Ureter (tissue), 1 donor: ENCODE measurements at regions not wholly inside any gene's neighbourhood (a gene's known extent, or its start where the extent isn't known, plus 50 kb on each side); places are given as distances from the start of the nearest gene placed in this dataset.
"Not testable (repeated sequence)": the region's sequence is repeated elsewhere in the genome, so short reads cannot be mapped to it uniquely, and the experiment has no call there.

Experiments
- DNase-seq: peaks from one replicate; pipeline ENCODE4 v3.0.0-alpha.2; 2020; ENCODE audit warnings: low spot score
- donor health status: DM: yes; HTN: yes; CAD: no.

DNA sequence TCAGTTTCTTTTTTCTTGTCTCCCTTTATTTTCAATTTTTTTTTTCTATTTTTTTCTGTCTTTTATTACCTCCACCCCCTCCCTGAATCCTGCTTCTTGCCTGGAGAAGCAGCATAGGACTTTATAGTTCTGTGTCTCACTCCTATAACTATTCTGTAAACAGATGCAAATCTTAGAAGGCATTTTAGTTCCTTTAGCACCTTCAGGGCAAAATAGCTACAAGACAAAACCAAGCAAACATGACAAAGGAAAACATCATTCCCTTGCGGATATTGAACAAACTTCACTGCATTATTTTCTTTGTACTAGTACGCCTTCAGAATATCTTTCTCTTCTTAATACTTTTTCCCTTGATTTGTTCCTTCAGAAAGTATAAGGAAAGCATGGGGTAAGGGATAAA lies 446.2 kb upstream of the CHORDC1 start:
- no peak for DNase-seq

DNA sequence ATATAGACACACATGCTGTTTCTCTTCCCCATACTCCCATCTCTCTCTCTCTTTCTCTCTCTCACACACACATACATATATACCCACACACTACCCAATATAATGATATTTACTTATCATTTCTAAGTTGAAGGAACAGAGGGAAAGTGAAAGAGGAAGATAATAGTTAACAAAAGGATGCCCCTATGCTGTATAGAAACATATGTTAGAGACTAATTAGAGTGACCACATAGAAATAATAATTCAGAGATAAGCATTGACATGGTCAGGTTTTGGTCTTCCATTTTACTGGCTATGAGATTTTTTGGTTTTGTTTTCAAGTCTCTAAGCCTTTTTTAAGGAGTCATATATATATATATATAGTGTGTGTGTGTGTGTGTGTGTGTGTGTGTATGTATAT lies 445.7 kb upstream of the CHORDC1 start:
- DNase-seq, result no peak

DNA sequence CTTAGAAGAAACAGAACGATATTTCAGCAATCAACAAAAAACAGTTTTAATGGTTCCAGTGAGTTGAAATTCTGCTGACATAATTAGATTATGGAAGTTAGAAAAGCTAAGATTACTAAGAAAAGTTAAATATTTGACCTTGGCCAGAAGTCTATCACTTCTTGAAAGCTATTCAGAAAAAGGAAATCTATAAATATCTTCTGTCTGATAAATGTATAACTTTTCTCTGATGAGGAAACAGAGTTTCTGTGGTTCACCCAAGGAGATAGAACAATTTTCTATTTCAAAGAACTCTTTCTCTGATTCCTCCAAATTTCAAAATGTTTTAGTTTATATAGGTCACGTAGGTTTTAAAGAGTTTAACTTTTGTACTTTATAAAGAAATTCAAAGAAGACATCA lies 438.4 kb upstream of the CHORDC1 start:
- DNase-seq, result no peak

DNA sequence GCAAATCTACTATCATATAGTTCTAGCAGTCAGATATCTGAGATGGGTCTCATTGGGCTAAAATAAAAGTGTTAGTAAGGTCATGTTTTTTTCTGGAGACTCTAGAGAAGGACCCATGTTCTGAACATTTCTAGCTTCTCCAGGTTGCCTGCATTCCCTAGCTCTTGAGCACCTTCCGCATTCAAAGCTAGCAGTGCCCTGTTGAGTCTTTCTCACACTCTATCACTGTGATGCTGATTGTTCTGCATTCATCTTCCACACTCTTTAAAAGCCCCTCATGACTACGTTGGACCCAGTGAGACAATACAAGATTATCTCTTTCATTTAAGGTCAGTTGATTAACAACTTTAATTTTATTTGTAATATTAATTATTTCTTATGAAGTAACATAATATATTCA lies 433.3 kb upstream of the CHORDC1 start:
- no peak for DNase-seq

DNA sequence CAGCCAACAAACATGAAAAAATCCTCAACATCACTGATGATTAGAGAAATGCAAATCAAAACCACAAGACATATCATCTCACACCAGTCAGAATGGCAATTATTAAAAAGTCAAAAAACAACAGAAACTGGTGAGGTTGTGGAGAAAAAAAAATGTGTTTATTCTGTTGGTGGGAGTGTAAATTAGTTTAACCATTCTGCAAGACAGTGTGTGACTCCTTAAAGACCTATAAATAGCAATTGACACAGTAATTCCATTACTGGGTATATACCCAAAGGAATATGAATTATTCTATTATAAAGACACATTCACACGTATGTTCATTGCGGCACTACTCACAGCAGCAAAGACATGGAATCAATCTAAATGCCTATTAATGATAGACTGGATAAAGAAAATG lies 427.3 kb upstream of the CHORDC1 start:
- DNase-seq, result no peak

DNA sequence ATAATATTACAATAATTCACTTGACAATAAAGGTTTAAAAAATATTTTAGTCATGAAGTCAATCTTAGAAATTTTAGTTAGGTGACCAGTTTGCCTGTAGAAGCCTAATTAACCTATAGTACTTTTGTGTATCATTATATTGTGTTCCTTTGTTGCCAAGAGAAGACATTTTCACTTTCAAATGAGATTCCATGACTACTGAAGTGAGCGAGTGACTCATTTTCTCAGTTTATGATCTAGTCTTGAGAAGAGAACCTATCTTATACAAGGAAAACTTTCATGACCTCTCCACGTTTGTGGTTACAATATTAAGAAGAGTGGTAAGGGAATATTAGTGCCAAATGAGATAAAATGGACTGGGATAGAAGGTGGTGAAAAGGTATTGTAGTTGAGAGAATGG lies 423.9 kb upstream of the CHORDC1 start:
- no peak for DNase-seq

DNA sequence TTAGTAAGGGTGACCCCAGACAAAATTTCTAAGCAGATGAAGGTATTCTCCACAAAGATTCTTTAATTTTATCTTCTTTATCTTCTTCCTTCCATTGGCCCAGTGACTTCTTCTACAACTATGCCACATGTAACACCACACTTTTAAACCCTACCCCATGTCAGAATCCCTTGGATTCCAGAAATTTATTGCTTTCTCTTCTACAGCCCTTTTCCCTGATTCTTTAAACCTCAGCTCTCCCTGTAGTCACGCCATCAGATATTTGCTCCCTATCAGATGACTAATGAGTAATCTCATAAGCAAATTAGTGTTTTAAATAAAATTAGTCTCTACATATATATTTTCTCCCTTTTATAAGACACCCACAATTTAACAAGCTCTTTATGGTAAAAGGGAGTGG lies 423.4 kb upstream of the CHORDC1 start:
- no peak for DNase-seq

DNA sequence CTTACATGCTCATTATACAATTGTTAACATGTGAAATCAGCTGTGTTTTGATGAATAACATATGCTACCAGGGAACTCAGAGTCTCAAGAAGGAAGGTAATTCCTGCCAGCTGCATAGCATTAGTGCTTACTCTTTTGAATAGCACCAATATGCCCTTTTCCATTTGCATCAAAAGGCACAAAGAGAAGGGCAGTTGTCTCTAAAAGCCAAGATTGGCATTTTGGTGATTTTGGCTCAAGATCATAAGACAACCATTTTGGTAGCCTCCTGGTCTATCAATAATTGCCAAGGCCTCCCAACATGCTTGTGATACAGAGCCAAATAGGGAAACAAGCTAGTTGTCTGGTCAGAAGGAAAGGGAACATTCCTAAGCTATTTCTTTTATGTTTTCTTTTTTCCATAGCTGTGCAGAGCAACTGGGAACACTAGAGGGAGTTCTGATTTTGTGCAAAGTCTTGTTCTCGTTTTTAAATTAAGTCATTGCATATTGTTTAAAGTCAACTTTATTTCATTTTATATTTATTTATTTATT lies 416.7 kb upstream of the CHORDC1 start:
- no peak for DNase-seq

DNA sequence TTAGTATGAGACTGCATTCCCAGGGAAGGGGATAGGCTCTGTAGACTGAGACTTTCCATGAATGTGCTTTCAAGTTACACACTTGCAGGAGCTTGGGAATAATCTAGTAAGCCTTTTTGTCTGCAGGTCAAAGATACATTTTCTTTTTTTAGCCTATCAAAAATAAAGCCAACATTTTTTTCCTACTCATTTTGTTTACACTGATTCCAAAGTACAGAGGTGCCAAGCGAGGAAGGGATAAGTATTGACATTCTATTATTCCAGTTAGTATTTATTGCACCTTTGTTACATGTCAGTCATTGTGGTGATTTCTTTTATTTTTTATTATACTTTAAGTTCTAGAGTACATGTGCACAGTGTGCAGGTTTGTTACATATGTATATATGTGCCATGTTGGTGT lies 413.0 kb upstream of the CHORDC1 start:
- DNase-seq, result no peak

DNA sequence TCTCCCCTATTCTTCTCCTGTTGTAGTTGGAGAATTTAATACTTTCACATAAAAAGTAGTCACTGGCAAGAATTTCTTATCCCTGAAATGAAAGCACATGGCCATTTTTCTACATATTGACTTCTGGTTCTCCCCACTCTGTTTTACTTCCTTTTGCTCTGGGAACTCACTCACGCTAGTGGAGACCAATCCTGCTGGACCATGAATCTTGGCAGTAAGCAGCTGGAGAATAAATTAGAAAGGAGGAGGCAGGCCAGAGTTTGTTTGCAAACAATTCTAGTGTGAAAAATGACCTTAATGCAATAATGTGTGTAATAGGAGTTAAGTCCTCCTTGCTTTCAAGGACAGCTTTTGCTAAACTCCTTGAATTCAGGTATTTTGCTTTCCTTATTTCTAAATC lies 412.3 kb upstream of the CHORDC1 start:
- no peak for DNase-seq

DNA sequence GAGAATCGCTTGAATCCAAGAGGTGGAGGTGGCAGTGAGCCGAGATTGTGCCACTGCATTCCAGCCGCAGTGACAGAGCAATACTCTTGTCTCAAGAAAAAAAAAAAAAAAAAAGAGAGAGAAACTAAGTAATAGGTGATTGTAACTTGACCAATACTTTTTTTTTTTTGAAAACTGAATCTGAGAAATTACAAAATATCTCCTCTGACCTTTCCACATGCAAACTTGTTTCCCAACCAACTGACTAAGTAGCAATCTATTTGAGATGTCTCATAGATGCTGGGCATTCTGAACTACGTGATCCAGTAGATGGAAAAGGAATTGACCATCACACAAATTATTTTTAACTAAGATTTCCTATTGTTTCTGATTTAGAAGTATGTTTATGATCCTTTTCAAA lies 407.3 kb upstream of the CHORDC1 start:
- DNase-seq, result no peak

DNA sequence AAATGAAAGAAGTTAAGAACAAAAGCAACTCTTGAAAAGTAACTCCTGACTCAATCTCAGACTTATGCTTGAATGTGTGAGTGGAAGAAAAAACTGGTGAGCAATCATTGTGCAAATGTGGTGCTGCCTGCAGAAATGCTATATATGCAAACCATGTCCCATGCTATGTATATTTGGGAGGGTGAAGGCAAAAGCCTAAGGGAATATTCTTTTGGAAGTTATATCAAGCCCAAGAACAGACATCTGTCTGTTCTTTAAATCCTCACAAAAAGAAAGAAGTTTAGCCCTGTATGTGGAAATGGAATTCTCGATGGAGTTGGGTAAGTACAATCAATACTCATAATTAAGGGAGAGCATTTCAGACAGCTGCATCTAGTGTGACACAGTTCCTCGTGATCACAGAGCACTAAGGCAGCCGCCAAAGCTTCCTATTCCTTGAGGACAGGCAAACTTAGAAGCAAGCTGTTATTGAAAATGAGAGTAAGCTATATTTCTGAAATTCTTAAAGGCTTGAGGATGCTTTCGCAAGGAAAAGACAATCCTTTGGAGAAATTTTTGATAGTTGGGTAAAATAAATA lies 406.5 kb upstream of the CHORDC1 start:
- no peak for DNase-seq

DNA sequence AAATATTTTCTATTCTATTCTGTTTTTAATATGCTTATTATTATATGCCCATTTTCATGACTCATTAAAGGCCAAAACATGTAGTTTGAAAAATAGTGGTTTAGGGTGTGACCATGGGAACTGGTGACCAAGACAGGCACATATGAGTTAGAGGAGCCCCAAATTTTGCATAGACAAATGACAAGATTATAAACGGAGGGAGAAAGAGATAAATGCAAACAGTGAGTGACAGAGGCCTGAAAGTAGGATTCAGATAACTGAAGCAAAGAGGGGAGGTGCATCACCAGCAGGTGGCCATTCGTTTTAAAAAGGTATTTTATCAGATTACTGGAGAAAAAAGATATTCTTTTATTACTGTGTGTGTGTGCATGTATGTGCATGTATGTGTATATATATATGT lies 391.5 kb upstream of the CHORDC1 start:
- no peak for DNase-seq

DNA sequence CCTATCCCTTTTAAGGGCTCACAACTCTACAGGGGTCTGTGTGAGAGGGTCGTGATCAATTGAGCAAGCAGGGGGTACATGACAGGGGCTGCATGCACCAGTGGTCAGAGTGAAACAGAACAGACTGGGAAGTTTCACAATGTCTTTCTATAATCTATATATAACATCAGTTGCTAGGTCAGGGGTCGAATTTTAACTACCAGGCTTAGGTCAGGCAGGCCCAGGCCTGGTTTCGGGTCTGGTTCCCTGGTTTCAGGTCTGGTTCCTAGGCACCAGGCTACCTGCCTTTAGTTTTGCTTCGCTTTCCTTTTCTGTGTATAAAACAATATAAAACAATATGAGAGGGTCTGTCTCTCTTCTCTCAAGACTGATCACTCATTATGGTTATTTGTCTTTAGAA lies 390.2 kb upstream of the CHORDC1 start:
- not testable (repeated sequence) for DNase-seq

DNA sequence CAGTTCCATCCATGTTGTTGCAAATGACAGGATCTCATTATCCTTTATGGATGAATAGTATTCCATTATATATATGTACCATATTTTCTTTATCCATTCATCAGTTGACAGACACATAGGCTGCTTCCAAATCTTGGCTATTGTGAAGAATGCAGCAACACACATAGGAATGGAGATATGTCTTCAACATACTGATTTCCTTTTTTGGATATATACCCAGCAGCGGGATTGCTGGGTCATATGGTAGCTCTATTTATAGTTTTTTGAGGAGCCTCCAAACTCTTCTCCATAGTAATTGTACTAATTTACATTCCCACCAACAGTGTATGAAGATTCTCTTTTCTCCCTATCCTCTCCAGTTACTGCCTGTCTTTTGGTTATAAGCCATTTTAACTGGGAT lies 383.9 kb upstream of the CHORDC1 start:
- DNase-seq, result no peak

DNA sequence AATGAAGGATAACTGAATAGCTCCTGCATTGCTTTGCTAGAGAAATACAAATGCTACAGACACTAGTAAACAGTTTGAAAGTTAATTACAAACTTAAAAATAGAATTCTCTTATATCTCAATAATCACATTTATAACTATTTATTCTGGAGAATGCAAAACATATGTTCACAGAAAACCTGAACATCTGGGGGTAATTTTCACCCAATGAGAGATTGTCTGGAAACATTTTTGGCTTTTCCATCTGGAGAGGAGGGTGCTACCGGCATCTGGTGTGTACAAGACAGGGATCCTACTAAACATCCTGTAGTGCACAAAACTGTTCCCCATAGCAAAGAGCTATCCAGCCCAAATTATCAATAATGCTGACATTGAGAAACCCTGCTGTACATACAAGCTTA lies 378.4 kb upstream of the CHORDC1 start:
- DNase-seq, result no peak

DNA sequence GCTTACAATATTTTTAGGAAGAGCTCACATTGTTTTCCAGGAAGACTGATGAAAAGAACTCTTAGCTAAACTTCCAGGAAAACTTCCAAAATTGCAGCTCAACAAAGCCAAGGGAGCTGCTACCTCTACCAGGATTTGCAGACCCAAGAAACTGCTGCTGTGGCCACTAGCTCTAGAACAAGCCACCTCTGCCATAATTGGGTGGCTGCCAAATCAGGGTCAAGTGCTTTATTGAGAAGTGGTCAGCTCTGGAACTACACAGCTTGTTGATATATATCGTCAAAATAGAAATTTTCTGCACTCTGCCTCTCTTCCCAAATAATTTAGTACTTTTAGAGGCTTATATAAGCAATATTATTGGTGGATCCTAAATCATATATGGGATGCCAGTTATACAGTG lies 371.8 kb upstream of the CHORDC1 start:
- DNase-seq, result no peak

DNA sequence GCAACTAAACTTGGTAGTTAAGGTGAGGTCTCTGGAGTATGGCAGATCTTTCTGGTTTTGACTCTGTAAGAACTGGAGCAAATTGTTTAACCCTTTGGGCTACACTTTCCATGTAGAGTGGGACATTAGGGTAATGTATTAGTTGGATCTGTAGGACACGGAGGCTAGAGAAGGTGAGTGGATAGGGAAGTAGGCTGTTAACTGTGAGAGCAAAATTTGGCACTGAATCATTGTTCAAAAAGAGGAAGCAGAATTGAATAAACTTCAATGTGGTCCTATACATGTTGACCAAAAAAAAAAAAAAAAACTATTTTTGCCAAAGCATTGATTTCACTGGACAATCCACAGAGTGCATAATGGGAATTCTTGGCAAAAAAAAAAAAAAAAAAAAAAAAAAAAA lies 370.2 kb upstream of the CHORDC1 start:
- DNase-seq, result no peak

DNA sequence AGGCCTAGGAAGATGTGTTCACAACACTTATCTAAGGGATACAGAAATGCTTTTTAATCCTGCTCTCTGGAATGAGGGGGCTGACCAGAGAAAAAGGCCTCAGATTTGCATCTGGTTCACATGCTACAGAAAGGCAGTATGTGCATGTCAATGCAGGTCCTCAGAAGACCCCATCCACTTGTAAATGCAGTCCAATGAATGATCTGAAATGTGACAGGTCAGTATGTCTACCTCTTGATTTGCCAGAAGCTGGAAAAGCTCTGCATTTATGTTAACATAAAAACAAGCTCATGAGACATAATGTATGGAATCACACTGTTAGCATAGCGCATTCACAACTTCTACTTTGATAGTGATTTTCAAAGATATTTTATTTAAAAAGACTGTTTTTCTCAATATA lies 367.4 kb upstream of the CHORDC1 start:
- DNase-seq, result no peak

DNA sequence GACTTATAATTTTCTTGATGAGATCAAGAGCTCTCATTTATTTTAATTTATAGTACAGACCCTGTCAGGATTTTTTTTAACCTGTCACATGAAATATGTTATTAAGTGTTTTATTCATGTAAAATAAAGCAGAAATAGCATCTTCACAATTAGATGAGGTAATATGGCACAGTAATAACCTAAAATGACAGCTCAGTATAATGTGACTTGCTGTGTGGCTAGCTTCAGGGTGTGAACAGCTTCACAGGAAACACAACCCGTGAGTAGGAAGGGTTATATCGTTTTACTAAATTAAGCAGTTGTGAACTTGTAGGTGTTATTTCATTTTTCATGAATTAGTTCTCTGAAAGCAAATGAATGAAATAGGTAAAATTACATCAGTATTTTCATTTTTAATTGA lies 366.9 kb upstream of the CHORDC1 start:
- DNase-seq, result no peak

DNA sequence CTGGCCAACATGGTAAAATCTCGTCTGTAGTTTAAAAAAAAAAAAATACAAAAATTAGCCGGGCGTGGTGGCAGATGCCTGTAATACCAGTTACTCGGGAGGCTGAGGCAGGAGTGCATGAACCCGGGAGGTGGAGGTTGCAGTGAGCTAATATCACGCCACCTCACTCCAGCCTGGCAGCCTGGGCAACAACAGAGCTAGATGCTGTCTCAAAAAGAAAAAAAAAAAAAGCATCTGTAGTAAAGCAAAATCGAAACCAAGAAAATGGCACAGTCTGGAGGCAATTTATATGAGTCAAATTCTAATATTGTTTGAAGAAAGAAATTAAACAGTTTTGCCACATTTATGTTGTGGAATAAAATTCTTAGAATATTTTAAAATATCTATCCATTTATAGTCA lies 365.0 kb upstream of the CHORDC1 start:
- no peak for DNase-seq

DNA sequence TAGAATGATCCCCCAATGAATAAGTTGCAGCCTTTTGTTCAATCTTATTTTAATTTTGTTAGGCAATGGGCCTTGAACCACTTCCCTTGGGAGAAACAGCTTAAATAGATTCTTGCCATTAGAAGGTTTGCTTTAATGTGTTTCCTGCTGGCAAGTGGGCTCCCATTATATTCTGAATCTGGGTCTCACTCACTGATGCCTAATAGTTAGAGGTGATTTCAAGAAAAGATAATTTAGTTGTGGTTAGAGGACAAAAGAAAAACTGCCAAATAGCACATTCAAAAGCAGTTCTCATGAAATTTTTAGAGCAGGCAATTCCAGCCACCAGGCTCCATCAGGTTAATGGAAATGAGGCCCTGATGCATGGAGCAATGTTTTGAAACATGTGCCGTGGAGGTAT lies 362.6 kb upstream of the CHORDC1 start:
- DNase-seq, result no peak

DNA sequence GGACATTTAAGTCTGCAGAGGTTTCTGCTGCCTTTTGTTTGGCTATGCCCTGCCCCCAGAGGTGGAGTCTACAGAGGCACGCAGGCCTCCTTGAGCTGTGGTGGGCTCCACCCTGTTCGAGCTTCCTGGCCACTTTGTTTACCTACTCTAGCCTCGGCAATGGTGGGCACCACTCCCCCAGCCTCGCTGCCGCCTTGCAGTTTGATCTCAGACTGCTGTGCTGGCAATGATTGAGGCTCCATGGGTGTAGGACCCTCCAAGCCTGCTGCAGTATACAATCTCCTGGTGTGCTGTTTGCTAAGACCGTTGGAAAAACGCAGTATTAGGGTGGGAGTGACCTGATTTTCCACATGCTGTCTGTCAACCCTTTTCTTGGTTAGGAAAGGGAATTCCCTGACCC lies 360.1 kb upstream of the CHORDC1 start:
- DNase-seq, result not testable (repeated sequence)

DNA sequence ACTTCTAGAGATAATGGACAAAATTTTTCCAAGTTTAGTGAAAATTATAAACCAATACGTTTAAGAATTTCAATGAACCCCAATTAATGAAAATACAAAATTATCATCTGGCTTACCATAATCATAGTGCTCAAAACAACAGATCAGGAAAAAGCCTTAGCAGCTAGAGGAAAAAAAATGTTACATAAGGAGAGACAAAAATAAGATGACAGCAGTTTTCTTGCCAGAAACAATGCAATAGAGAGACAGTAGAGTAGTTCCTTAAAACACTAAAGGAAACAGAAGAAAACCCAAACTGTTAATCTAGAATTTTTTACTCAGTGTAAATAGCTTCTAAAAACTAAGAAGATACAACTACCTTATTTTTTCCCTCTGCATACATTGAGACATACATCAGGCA lies 341.7 kb upstream of the CHORDC1 start:
- DNase-seq, result no peak
